Hepatic stellate cell (primary cell): ENCODE measurements at regions not wholly inside any gene's neighbourhood (a gene's known extent, or its start where the extent isn't known, plus 50 kb on each side); places are given as distances from the start of the nearest gene placed in this dataset.
"Not testable (repeated sequence)": the region's sequence is repeated elsewhere in the genome, so short reads cannot be mapped to it uniquely, and the experiment has no call there.

Experiments used
- DNase-seq: peaks from one replicate; pipeline ENCODE4 v3.0.0; 2011; ENCODE audit warnings: low spot score

DNA sequence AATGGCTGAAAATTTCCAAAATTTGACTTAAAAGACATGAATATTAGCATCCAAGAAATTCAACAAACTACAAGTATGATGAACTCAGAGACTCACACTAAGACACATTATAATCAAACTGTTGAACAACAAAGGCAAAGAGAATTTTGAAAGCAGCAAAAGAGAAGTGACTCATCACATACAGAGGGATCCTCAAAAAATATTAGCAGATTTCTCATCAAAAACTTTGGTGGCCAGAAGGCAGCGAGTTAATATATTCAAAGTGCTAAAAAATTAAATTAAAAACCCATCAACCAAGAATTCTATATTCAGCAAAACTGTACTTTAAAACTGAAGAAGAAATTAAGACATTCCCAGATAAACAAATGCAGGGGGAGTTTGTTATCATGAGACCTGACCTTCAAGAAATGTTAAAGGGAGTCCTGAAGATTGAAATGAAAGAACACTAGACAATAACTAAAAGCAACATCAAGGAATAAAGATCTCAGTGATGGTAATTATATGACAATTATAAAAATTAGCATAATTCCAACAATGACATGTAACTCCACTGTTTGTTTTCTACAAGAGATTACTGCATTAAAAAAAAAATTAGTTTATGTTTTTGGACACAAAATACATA is 150.0 kb downstream of the RNASET2 start:
- no peak for DNase-seq

DNA sequence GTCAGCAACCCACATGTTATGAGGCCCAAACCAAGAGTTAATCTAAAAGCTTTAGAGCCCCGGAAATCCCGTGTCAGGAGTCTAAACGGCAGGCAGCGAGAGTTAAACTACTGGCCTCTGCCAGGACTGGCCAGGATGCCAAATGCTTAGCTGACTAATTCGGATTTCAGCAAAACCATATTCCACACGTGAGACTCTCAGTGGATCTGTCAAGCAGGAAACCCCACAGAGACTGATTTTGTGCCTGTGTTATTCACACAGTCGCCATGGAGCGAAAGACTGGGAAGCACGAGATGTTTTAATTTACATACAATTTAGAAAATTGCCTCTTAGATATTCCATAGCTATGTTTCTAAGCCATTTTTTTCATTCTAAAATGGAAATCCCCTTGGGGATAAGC is 152.9 kb downstream of the RNASET2 start:
- DNase-seq = no peak

DNA sequence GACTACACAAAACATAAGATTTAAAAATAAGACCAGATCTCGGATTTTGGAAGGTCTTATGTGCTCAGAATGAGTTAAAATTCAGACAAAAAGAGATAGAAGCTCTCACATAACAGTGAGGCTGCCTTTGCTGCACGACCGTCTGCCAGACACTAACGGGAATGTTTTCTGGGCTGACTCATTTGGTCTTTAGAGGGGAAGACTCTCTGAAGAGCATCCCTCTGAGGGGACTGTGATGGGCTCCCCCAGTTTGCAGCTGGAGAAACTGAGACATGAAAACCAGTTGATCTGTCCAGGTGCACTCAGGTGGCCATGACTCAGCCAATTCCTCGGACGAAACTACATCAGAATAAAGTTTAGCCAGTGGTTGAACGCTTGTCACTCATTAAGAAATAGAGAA is 153.9 kb downstream of the RNASET2 start:
- DNase-seq = no peak

DNA sequence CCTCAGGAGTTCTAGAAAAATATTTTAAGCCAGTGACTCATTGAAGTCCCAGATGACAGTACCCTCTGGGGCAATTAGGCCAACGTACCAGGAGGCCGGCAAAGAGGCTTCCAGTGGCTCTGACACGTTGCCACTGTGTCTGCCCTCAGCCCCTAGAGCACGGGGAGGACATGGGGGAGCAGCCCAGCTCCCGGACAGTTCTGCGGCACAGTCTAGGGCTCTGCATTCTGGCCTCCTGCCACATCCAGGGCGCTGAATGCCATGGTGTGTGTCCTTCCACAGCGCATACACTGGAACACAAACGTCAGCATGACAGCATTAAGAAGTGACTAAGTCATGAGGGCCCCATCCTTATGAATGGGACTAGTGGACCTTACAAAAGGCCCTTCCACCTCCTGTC is 156.2 kb downstream of the RNASET2 start:
- DNase-seq = no peak

DNA sequence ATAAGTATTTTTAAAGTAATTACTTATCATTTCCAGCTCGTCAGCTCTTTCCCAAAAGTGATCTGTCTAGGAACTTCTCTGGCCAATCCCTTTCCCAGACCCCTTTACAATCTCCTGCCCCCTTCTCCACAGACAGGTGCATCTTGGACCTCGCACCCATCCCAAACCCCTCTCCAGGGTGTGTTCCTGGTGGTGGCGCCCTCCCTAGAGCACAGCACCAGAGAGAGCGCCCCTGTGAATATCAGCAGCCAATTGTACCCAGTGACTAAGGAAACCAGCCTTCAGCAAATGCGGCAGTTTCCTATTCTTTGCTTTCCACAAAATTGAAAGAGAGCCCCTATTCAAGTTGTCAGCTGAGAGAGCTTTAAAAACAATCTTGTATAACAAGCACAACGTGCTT is 157.7 kb downstream of the RNASET2 start:
- no peak for DNase-seq

DNA sequence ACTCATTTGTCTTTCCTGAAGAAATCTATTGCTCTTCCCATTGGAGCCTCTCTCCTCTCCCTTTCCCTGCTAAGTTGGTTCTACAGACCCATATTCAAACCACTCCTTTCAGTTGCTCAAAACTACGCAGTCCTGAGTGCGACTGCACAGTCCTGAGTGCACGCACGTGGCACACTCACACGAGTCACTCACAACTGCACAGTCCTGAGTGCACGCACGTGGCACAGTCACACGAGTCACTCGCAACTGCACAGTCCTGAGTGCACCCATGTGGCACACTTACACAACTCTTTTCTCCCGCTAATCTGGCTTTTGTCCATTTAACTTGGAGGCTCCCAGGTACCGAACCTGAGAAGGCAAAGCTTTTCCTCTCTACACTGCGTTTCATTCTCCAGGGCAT is 159.7 kb downstream of the RNASET2 start:
- no peak for DNase-seq

DNA sequence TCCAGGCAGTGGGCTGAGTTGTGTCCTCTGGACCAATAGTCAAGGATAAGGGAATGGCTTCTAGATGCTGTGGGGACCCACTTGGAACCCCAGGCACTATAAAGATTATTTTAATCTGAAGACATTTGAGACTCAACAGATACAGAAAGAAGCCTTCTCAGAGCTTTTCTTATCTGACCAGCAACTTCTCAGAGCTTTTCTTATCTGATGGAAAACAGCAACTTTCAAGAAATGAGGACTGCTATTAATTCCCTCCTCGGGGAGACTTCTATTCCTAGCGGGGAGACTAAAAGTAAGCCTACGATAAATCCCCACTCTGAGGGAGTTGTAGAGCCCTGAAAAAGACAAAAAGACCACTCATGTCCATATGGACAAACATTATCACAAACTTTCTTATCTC is 160.5 kb downstream of the RNASET2 start:
- no peak for DNase-seq

DNA sequence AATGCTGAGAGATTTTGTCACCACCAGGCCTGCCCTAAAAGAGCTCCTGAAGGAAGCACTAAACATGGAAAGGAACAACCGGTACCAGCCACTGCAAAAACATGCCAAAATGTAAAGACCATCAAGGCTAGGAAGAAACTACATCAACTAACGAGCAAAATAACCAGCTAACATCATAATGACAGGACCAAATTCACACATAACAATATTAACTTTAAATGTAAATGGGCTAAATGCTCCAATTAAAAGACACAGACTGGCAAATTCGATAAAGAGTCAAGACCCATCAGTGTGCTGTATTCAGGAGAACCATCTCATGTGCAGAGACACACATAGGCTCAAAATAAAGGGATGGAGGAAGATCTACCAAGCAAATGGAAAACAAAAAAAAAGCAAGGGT is 163.8 kb upstream of the RPS6KA2 start:
- DNase-seq = not testable (repeated sequence)

DNA sequence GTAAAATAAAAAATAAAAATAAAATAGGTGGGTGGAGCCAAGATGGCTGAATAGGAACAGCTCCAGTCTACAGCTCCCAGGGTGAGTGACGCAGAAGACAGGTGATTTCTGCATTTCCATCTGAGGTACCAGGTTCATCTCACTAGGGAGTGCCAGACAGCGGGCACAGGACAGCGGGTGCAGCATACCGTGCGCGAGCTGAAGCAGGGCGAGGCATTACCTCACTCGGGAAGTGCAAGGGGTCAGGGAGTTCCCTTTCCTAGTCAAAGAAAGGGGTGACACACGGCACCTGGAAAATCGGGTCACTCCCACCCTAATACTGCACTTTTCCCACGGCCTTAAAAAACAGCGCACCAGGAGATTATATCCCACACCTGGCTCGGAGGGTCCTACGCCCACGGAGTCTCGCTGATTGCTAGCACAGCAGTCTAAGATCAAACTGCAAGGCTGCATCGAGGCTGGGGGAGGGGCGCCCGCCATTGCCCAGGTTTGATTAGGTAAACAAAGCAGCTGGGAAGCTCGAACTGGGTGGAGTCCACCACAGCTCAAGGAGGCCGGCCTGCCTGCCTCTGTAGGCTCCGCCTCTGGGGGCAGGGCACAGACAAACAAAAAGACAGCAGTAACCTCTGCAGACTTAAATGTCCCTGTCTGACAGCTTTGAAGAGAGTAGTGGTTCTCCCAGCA is 161.9 kb upstream of the RPS6KA2 start:
- DNase-seq = not testable (repeated sequence)

DNA sequence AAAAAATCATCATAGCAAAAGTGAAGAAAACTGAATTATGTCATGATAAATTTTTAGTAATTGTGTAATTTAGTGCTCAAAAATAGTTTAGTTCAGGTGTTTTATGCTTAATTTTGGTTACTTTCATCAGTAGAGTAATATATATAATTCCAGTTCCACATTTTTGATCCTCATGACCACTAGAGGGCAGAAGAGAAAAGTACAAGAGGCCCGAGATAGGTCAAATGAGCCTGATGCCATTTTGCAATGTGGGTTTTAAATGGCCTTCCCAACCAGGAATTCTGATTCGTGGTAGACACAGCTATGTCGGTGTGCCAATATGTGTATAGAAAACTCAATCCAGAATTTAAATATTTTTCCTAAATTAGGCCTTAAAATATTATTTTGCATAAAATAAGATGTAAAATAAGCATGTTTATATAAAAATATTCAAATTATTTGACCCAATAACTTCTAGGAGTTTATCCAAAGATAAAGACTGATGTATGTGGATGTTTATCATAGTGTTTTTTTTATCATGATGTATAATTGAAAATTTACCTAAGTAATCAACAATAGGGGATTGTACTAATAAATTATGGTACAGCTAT is 159.7 kb upstream of the RPS6KA2 start:
- peak; percentile 65 for DNase-seq

DNA sequence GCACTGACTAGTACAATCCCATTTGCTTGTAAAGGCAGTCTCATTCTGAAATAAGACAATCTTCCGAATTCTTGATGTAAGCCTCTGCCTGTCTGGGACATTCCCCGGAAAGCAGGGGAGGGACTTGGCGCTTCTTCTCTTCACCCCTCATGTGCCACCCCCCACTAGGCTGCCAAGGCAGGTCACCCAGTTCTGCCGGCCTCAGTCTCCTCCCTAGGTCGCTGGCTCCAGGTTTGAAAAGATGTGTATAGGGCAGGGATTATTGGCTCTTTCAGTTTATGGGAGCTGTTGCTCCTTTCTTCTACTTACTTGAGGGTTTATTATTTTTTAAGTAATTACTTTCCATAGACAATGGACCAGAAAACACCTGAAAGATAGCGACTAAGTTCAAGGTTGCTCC is 158.1 kb upstream of the RPS6KA2 start:
- DNase-seq = no peak

DNA sequence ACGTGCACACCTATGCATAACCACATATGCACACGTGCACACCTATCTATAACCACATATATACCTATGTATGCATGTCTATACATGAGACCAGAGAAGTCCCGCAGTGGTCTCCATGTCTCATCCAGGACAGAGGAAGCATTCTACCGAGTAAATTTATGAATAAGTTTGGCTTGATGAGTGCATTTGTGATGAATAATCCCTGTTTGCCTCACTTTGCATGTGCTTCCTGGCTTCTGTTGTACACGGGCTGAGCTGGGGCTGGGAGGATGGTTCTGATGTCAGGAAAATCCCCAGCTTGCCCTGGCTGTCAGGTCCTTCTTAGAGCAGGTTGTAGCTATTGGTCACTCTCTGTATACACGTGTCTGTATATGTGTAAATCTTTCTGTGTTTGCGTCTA is 157.6 kb upstream of the RPS6KA2 start:
- DNase-seq = no peak

DNA sequence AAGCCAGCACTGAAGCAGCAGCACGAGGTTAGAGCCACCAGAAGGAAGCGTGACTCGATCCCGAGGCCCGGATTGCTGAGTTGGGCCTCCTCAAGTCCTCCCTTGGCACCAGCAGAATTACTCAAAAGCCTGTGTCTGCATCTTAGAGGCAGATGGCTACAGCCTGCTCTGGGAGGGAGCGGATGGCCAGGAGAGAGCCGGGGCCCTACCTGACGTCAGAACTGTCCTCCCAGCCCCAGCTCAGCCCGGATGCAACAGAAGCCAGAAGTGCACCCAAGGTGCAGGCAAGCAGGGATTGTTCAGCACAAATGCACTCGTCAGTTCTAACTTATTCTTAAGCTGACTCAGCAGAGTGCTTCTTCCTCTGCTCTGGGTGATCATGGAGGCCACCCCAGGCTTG is 155.5 kb upstream of the RPS6KA2 start:
- no peak for DNase-seq

DNA sequence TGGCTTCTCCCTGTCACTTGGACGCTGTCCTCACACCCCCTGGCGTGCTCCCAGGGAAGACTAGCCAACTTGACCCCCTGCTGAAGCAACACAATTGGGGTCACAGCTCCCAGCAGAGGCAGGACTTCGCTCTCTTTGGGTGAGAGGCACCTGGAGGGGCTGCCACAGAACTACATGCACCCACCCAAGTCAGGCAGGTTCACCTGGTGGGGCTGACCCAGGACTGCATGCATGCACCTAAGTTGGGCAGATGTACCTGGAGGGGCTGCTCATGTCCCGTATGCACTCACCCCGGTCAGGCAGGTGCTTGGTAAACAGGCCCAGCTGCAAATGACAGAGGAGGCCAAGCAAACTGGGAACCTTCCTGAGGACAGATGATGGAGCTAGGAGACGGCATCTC is 154.3 kb upstream of the RPS6KA2 start:
- no peak for DNase-seq

DNA sequence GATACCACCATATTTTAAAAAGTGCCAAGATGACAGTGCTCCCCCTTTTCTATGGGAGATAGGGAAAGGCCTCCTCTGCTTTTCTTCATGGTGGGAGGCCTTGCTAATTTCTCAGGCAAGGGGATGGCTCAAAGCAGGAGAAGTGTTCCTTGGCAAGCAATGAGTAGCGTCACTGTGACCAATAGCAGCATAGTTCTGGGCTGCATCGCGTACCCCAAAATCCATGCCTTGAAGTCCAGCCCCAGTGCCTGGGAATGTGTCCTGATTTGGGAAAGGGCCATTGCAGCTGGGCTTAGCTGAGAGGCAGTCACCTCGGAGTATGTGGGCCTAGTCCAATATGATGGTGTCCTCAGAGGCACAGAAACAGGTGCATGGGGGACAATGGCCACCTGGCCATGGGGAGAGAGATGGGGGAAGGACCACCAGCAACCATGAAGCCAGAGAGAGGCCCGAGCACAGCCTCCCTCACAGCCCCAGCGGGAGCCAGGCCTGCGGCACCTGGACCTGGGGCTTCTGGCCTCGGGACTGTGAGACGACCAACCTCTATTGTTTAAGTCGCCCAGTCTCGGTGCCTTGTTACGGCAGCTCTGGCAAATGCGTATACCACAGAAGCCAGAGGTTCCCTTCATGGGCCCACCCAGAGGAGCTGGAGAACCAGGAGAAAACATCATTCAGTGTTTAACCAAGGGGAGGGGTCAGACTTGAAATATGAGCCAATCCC is 153.1 kb upstream of the RPS6KA2 start:
- DNase-seq = no peak

DNA sequence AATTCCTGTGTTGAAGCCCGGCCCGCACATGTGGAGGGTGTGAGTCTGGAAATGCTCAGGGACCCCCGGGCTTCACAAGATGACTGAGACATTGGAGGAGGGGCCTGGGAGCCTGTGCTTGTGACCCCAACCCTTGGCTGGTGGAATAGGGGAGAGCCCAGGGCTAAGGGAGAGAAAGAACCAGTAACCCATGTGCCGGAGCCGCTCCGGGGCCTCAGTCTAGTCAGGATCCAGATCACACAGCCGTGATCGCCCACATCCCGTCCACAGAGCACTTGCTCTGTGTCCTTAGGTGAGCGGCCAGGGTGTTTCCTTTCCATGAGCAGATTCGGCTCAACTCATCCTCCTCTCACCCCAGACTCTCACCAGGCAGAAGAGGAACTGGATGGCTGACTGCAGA is 152.3 kb upstream of the RPS6KA2 start:
- no peak for DNase-seq

DNA sequence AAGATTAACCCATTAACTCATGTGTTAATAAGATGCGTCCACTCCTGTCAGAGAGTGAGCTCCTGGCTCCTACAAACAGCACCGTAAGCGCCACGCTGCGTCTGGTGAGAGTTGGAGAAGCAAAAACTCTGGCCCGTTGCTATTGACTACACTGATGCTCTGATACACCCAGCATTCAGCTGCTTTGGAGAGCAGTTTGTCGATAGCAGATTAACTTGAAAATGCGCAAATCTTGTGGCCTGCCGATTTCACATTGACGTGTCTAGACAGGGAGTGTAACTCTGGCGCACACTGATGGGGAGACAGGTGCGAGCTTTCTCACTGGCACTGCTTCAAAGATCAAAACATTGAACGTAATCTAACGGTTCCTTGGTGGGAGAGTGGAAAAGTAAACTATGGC is 151.7 kb upstream of the RPS6KA2 start:
- no peak for DNase-seq

DNA sequence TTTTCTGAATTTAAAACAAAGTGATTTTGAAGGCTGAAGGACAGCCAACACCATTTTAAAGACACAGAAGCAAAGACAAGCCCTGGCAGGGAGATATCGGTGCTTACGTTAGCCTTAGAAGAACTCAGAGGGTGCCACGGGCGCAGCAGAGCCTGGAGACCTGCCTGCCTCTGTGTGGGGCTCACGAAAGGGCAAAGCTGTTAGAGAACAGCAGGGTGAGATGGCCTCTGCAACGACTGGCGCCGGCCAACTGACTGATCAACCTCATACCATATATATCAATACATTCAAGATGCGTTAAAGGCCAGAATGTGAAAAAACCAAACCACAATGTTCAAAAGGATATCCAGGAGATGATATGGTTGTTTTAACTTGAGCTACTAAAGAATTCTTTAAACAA is 151.0 kb upstream of the RPS6KA2 start:
- no peak for DNase-seq

DNA sequence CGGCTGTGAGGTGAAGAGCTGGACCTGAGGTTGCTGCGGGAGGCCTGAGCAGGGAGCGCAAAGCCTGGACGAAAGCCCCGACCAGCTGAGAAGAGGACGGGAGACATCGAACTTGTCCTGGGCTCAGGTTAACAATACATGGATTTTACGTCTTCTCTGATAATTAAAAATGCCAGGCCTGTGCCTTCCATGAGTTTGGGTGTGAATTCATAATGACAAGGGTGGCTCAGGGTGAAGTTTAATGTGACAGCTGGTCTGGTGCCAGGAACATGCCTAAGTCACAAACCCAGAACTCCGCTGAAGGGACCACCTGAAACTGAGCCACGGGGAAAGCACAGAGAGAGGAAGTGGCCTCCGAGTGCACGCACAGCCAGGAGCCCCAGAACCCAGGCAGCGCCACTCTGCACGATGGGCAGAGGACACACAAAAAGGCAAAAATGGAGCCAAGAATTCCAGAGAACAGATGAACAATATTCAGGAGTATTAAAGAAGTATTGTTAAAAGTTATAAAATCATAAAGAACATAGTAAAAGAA is 150.1 kb upstream of the RPS6KA2 start:
- no peak for DNase-seq

DNA sequence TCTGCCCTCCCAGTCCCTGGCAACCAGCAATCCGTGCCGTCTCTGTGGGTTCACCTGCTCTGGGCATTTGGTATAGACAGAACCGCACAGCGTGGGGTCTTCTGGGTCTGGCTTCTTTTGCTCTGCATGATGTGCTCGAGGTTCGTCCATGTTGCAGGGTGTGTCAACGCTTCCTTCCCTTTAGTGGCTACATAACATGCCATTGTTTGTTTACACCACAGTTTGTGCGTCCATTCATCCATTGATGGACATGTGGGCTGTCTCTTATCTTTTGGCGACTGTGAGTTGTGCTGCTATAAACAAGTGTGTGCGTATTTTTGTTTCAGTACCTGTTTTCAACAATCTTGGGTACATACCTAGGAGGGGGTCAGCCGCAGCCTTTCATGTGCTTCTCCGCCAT is 149.5 kb upstream of the RPS6KA2 start:
- no peak for DNase-seq

DNA sequence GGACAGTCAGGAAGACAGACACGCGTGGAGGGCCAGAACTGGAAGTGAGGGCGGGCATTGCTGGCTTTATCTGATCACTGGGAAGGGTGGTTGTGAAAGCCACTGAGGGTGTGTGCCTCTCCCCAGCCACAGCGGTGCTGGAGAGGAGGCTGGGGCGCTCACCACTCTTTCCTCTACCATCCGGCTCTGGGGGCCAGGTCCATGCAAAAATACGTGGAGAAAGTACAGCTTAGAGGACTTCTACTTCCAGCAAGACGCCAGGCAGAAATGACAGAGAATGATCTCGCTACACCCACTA is 148.8 kb upstream of the RPS6KA2 start:
- no peak for DNase-seq

DNA sequence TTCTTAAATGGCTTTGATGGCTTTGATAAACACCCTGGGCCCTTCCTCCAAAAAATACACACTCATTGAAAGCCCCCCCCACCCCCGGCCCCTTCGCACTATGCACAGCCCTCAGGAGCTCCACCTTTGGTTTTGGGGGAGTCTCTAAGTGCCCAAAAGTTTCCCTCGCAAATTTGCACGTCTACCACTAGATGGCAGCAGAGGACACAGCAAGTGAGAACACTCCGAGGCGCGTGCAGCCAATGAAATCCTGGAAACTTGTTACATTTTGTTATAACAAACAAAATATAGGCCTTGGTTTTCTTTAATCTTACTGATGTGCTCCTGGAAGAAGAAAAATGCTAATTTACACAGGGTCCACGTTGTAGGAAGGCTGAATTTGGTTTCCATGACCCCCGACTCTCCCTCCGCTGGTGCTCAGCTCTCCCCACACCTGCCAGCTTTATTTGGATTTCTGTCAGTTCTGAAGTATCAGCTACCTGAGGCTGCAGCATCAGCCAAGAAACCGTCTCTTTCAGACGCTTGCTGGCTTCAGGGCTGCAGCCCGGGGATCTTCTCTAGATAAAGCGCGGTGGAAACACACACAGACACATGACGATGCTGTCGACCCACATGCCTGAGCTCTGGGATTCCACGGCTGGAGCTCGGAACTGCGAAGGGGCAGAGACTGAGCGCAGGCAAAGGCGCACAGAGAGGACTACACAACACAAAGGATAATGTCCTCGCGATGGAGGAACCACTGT is 148.3 kb upstream of the RPS6KA2 start:
- DNase-seq = peak; percentile 78
